ENCODE measurements at regions not wholly inside any gene's neighbourhood (a gene's known extent, or its start where the extent isn't known, plus 50 kb on each side); places are given as distances from the start of the nearest gene placed in this dataset.

GRCh38 chr15:95208988-95209387, 977.6 kb downstream of the MCTP2 start:
- TF ChIP-seq, protein P1, sequence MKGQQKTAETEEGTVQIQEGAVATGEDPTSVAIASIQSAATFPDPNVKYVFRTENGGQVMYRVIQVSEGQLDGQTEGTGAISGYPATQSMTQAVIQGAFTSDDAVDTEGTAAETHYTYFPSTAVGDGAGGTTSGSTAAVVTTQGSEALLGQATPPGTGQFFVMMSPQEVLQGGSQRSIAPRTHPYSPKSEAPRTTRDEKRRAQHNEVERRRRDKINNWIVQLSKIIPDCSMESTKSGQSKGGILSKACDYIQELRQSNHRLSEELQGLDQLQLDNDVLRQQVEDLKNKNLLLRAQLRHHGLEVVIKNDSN (IDR thresholded peaks at IDR 0.05; ENCODE audit: borderline replicate concordance, low read depth), result no peak
- TF ChIP-seq EP300 (IDR thresholded peaks at IDR 0.05; ENCODE audit: borderline replicate concordance in 1 of 2, low read depth in 1 of 2, low read length in 1 of 2) (no peak), CTCF (IDR thresholded peaks at IDR 0.05) (no peak), POLR2AphosphoS5 (IDR thresholded peaks at IDR 0.05; ENCODE audit: low read depth, low read length) (no peak), GABPA (IDR thresholded peaks at IDR 0.05; ENCODE audit: low read depth) (no peak), MXI1 (IDR thresholded peaks at IDR 0.05; ENCODE audit: low read depth, low read length) (no peak), EZH2phosphoT487 (IDR thresholded peaks at IDR 0.05; ENCODE audit: borderline replicate concordance, low read depth) (no peak)
- TF ChIP-seq, protein P2, sequence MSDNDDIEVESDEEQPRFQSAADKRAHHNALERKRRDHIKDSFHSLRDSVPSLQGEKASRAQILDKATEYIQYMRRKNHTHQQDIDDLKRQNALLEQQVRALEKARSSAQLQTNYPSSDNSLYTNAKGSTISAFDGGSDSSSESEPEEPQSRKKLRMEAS (IDR thresholded peaks at IDR 0.05; ENCODE audit: low read depth), result no peak
